SK-N-SH (cell line): ENCODE measurements at regions not wholly inside any gene's neighbourhood (a gene's known extent, or its start where the extent isn't known, plus 50 kb on each side); places are given as distances from the start of the nearest gene placed in this dataset.

Experiments
- CTCF ChIA-PET: fragments of 300-600, 350-600 bp; formaldehyde crosslinking; extraction: SDS; loops from one replicate; lab custom pipeline; 2021; lab: Yijun Ruan, JAX
- POLR2A ChIA-PET: fragments of 350-600 bp; sonication (Branson Sonifier 250); formaldehyde crosslinking; extraction: SDS; loops from one replicate; lab custom pipeline; 2020; ENCODE audit warnings: antibody characterized with exemption, inconsistent platforms; lab: Yijun Ruan, JAX
- DNase-seq: peaks from one replicate; pipeline ENCODE4 v3.0.0; 2012
- H2AFZ ChIP-seq: fragments of 200-600 bp; sonication (generic); 2 replicates; pipeline ENCODE4 v1.8.1; 2016; ENCODE audit warnings: antibody characterized with exemption, mild to moderate bottlenecking, low read depth
- H3F3A ChIP-seq: fragments of 200-600 bp; sonication (generic); replicated peaks from 2 replicates; pipeline ENCODE3; 2016; ENCODE audit warnings: antibody characterized with exemption, mild to moderate bottlenecking; ENCODE audit not compliant: insufficient read depth
- H3K27ac ChIP-seq, 2 experiments: fragments of 200-500 bp in 1 of 2; fragments of 200-600 bp in 1 of 2; sonication (Bioruptor generic) in 1 of 2; sonication (generic), shearing (Covaris generic) in 1 of 2; 2 replicates each; pipeline versions ENCODE4 v1.5.1 to v1.6.1; 2014 to 2016; ENCODE audit warnings: low read depth in 2 of 2, inconsistent platforms in 1 of 2, low read length in 1 of 2, mild to moderate bottlenecking in 1 of 2, mixed read lengths in 1 of 2
- H3K27me3 ChIP-seq: fragments of 200-600 bp; sonication (generic), shearing (Covaris generic); 2 replicates; pipeline ENCODE4 v1.6.1; 2016; ENCODE audit warnings: mixed run types; ENCODE audit not compliant: insufficient read depth
- H3K36me3 ChIP-seq, 2 experiments: fragments of 200-500 bp in 1 of 2; fragments of 200-600 bp in 1 of 2; sonication (Bioruptor generic) in 1 of 2; sonication (generic) in 1 of 2; replicated peaks in 1 of 2; 2 replicates each; pipeline versions ENCODE3 to v1.5.1; 2014 to 2016; ENCODE audit warnings: low read length in 1 of 2, mild to moderate bottlenecking in 1 of 2; ENCODE audit not compliant: insufficient read depth in 2 of 2, control insufficient read depth in 1 of 2
- H3K4me1 ChIP-seq, 2 experiments: fragments of 200-500 bp in 1 of 2; fragments of 200-600 bp in 1 of 2; sonication (Bioruptor generic) in 1 of 2; sonication (generic), shearing (Covaris generic) in 1 of 2; 2 replicates each; pipeline versions ENCODE4 v1.5.1 to v1.6.1; 2014 to 2016; ENCODE audit warnings: low read depth in 1 of 2, low read length in 1 of 2, mixed run types in 1 of 2; ENCODE audit not compliant: insufficient read depth in 2 of 2, control insufficient read depth in 1 of 2
- H3K4me2 ChIP-seq: fragments of 200-600 bp; sonication (generic), shearing (Covaris generic); 2 replicates; pipeline ENCODE4 v1.6.1; 2017; ENCODE audit warnings: mixed run types
- H3K4me3 ChIP-seq, 2 experiments: fragments of 200-500 bp in 1 of 2; fragments of 200-600 bp in 1 of 2; sonication (Bioruptor generic) in 1 of 2; sonication (generic), shearing (Covaris generic) in 1 of 2; 2 replicates each; pipeline versions ENCODE4 v1.5.1 to v1.8.1; 2014 to 2016; ENCODE audit warnings: low read depth in 2 of 2, inconsistent platforms in 1 of 2, low read length in 1 of 2, mild to moderate bottlenecking in 1 of 2, mixed read lengths in 1 of 2, moderate library complexity in 1 of 2
- H3K79me2 ChIP-seq: fragments of 200-600 bp; sonication (generic); 2 replicates; pipeline ENCODE4 v1.8.1; 2017; ENCODE audit warnings: mild to moderate bottlenecking; ENCODE audit not compliant: insufficient read depth
- H3K9ac ChIP-seq: fragments of 200-600 bp; sonication (generic); 2 replicates; pipeline ENCODE4 v1.6.1; 2017; ENCODE audit warnings: mixed run types
- H3K9me2 ChIP-seq: fragments of 200-600 bp; sonication (generic); 2 replicates; pipeline ENCODE4 v1.6.1; 2017; ENCODE audit warnings: mixed run types
- H3K9me3 ChIP-seq: fragments of 200-600 bp; sonication (generic); 2 replicates; pipeline ENCODE4 v1.6.1; 2017; ENCODE audit warnings: mixed run types, mild to moderate bottlenecking, moderate library complexity
- H4K20me1 ChIP-seq: fragments of 200-600 bp; sonication (generic); 2 replicates; pipeline ENCODE4 v1.6.1; 2017; ENCODE audit warnings: mild to moderate bottlenecking, mixed run types; ENCODE audit not compliant: insufficient read depth
- CHD2 ChIP-seq: fragments of 150-350 bp; IDR thresholded peaks from 2 replicates; pipeline ENCODE4 v1.6.1; 2018; ENCODE audit warnings: low read length; ENCODE audit not compliant: partially characterized antibody
- ELF1 ChIP-seq: IDR thresholded peaks from 2 replicates; pipeline ENCODE4 v1.4.0; 2012
- EP300 ChIP-seq, 2 experiments: IDR thresholded peaks; 2 replicates each; pipeline versions ENCODE4 v1.4.0 to v1.6.1; 2012; ENCODE audit warnings: borderline replicate concordance in 1 of 2, low read depth in 1 of 2, low read length in 1 of 2
- EZH2phosphoT487 ChIP-seq: fragments of 200-600 bp; sonication (generic); IDR thresholded peaks from 2 replicates; pipeline ENCODE4 v1.6.1; 2017; ENCODE audit warnings: low read depth, mixed run types, mild to moderate bottlenecking, antibody characterized with exemption, moderate library complexity, borderline replicate concordance
- FOXJ3 ChIP-seq: sonication (generic); formaldehyde crosslinking; IDR thresholded peaks from 2 replicates; pipeline ENCODE4 v1.5.1; 2020; ENCODE audit warnings: mild to moderate bottlenecking, missing genetic modification reagents
- FOXM1 ChIP-seq: IDR thresholded peaks from 2 replicates; pipeline ENCODE4 v1.4.0; 2012; ENCODE audit warnings: low read depth, mild to moderate bottlenecking
- GABPA ChIP-seq: IDR thresholded peaks from 2 replicates; pipeline ENCODE4 v1.4.0; 2012; ENCODE audit warnings: low read depth, mild to moderate bottlenecking
- GATA2 ChIP-seq: sonication (generic); formaldehyde crosslinking; IDR thresholded peaks from 2 replicates; pipeline ENCODE4 v1.5.0; 2020; ENCODE audit warnings: mild to moderate bottlenecking, missing genetic modification reagents
- JUND ChIP-seq: IDR thresholded peaks from 2 replicates; pipeline ENCODE4 v1.4.0; 2012
- MAX ChIP-seq: IDR thresholded peaks from 2 replicates; pipeline ENCODE4 v1.4.0; 2012; ENCODE audit warnings: low read depth
- MEF2A ChIP-seq: IDR thresholded peaks from 2 replicates; pipeline ENCODE4 v1.4.0; 2012; ENCODE audit warnings: low read depth, borderline replicate concordance
- MXI1 ChIP-seq: IDR thresholded peaks from 2 replicates; pipeline ENCODE4 v1.6.1; 2012; ENCODE audit warnings: mild to moderate bottlenecking, low read depth, low read length, improper control_type of control experiment
- RAD21 ChIP-seq: IDR thresholded peaks from 2 replicates; pipeline ENCODE4 v1.6.1; 2012; ENCODE audit warnings: mild to moderate bottlenecking, low read length
- REST ChIP-seq: IDR thresholded peaks from 2 replicates; pipeline ENCODE4 v1.6.1; 2012; ENCODE audit warnings: mild to moderate bottlenecking, low read depth, low read length, moderate library complexity
- SIN3A ChIP-seq: IDR thresholded peaks from 2 replicates; pipeline ENCODE4 v1.6.1; 2012; ENCODE audit warnings: low read depth, mild to moderate bottlenecking, low read length, moderate library complexity, borderline replicate concordance
- SMC3 ChIP-seq: IDR thresholded peaks from 2 replicates; pipeline ENCODE4 v1.6.1; 2012; ENCODE audit warnings: low read depth, low read length, improper control_type of control experiment
- TAF1 ChIP-seq: IDR thresholded peaks from 2 replicates; pipeline ENCODE4 v1.6.1; 2012; ENCODE audit warnings: low read depth, mild to moderate bottlenecking, low read length, moderate library complexity, borderline replicate concordance
- TCF12 ChIP-seq: IDR thresholded peaks from 2 replicates; pipeline ENCODE4 v1.4.0; 2012
- TEAD4 ChIP-seq: IDR thresholded peaks from 2 replicates; pipeline ENCODE4 v1.4.0; 2012; ENCODE audit warnings: mild to moderate bottlenecking, borderline replicate concordance; ENCODE audit not compliant: insufficient read depth
- USF1 ChIP-seq: IDR thresholded peaks from 2 replicates; pipeline ENCODE4 v1.4.0; 2012; ENCODE audit warnings: low read depth, borderline replicate concordance
- YY1 ChIP-seq: IDR thresholded peaks from 2 replicates; pipeline ENCODE4 v1.4.0; 2012; ENCODE audit warnings: low read depth, mild to moderate bottlenecking
- WGBS: methylation state at CpG from one replicate; pipeline ENCODE4 v1.1.6; 2017; ENCODE audit warnings: low lambda C conversion rate; 5-methylcytosine and 5-hydroxymethylcytosine counted together

- no peak for TF ChIP-seq YY1
- no peak for TF ChIP-seq TAF1
- TF ChIP-seq REST = no peak
- TF ChIP-seq JUND = no peak
- TF ChIP-seq TCF12 = no peak
- TF ChIP-seq CHD2 = no peak
- TF ChIP-seq ELF1 = no peak
- TF ChIP-seq RAD21 = no peak
- TF ChIP-seq SIN3A = no peak
These were observed 503.2 kb downstream of the TMEM114 start (continued) for GRCh38 chr16:8087146-8087545.

GRCh38 chr16:8084882-8085281, 505.4 kb downstream of the TMEM114 start:
- no peak overlapping the region for H3K9ac ChIP-seq
- H3K4me3 ChIP-seq = no peak overlapping the region
- no peaks in the 10 kb centered on the region for H4K20me1 ChIP-seq
- ChIA-PET POLR2A (no interaction called here), CTCF (interaction anchor here (0.6 kb wide), 1 partner anchor 166 kb away, joined by 3 read pairs; no protein-coding TSS in a partner anchor)
- H3K9me2 ChIP-seq = no peaks in the 10 kb centered on the region
- H3K79me2 ChIP-seq = no peaks in the 10 kb centered on the region
- H3K27me3 ChIP-seq = no peaks in the 10 kb centered on the region
- no peak overlapping the region for H3K4me2 ChIP-seq
- H2AFZ ChIP-seq = no peak overlapping the region
- no peaks in the 10 kb centered on the region for H3F3A ChIP-seq
- no peaks in the 10 kb centered on the region for H3K9me3 ChIP-seq
- TF ChIP-seq USF1 = no peak
- no peak for TF ChIP-seq TCF12
- no peak for TF ChIP-seq YY1
- no peak for TF ChIP-seq FOXM1
- TF ChIP-seq EZH2phosphoT487 = no peak
- no peak for TF ChIP-seq TAF1
- TF ChIP-seq ELF1 = no peak
- TF ChIP-seq MEF2A = no peak
- TF ChIP-seq SIN3A = no peak
- TF ChIP-seq GABPA = no peak
- TF ChIP-seq RAD21 = no peak
- no peak for TF ChIP-seq REST
- no peak for TF ChIP-seq MAX
- TF ChIP-seq GATA2 = no peak
- no peak for TF ChIP-seq EP300 (IDR thresholded peaks at IDR 0.05; ENCODE audit: borderline replicate concordance in 1 of 2, low read depth in 1 of 2, low read length in 1 of 2)
- TF ChIP-seq TEAD4 = no peak
- TF ChIP-seq MXI1 = no peak
- TF ChIP-seq SMC3 = no peak
- TF ChIP-seq FOXJ3 = no peak
- H3K27ac ChIP-seq = no peak overlapping the region
- H3K4me1 ChIP-seq = no peaks in the 10 kb centered on the region
- DNase-seq = no peak
- no peaks in the 10 kb centered on the region for H3K36me3 ChIP-seq
- WGBS = 10% methylated on average over 2 of the region's 2 CpGs
